Cardiac fibroblast (primary cell): ENCODE measurements at regions not wholly inside any gene's neighbourhood (a gene's known extent, or its start where the extent isn't known, plus 50 kb on each side); places are given as distances from the start of the nearest gene placed in this dataset.

Source experiments
- DNase-seq, 2 donors: peaks; one replicate each; pipeline versions ENCODE4 v3.0.0 to v3.0.0-alpha.2; 2010; ENCODE audit warnings: low read depth in 2 of 2
- H3K4me3 ChIP-seq, 2 donors: replicated peaks in 1 of 2; 1 replicate in 1 of 2; 2 replicates in 1 of 2; pipeline ENCODE4 v1.5.1; 2011; ENCODE audit warnings: low read depth in 2 of 2, low read length in 2 of 2, mild to moderate bottlenecking in 2 of 2, moderate library complexity in 1 of 2
- CTCF ChIP-seq: IDR thresholded peaks from one replicate; pipeline ENCODE4 v1.5.1; 2011; ENCODE audit warnings: low read depth, mild to moderate bottlenecking, low read length, inconsistent platforms

- DNase-seq: peak in 1 of 2 donors; percentile 38
- H3K4me3 ChIP-seq: no peak overlapping the region
- TF ChIP-seq CTCF: no peak
These were observed 195.2 kb upstream of the RAB4A start for GRCh38 chr1:229075716-229076115.

- no peak overlapping the region for H3K4me3 ChIP-seq
- DNase-seq: peak in 1 of 2 donors; percentile 31
- no peak for TF ChIP-seq CTCF
These were observed 194.7 kb upstream of the RAB4A start for GRCh38 chr1:229076195-229076594.

- H3K4me3 ChIP-seq: no peak overlapping the region
- DNase-seq: no peak
- TF ChIP-seq CTCF: no peak
These were observed 191.8 kb upstream of the RAB4A start for GRCh38 chr1:229079016-229079595.

GRCh38 chr1:229080361-229080760 is 190.6 kb upstream of the RAB4A start:
- DNase-seq: no peak
- no peak overlapping the region for H3K4me3 ChIP-seq
- TF ChIP-seq CTCF: no peak

- TF ChIP-seq CTCF: no peak
- H3K4me3 ChIP-seq: no peak overlapping the region
These were observed 185.6 kb upstream of the RAB4A start for GRCh38 chr1:229085291-229085690.

GRCh38 chr1:229086091-229086490 is 184.8 kb upstream of the RAB4A start:
- no peak for TF ChIP-seq CTCF
- DNase-seq: peak; percentile 5 to 44
- no peak overlapping the region for H3K4me3 ChIP-seq

More at GRCh38 chr1:229085291-229085690, 185.6 kb upstream of the RAB4A start:
- DNase-seq: no peak

GRCh38 chr1:229086686-229087085 is 184.2 kb upstream of the RAB4A start:
- H3K4me3 ChIP-seq: no peak overlapping the region
- no peak for TF ChIP-seq CTCF
- DNase-seq: no peak
